SU-DHL-6 (cell line): ENCODE measurements at regions not wholly inside any gene's neighbourhood (a gene's known extent, or its start where the extent isn't known, plus 50 kb on each side); places are given as distances from the start of the nearest gene placed in this dataset.

ENCODE experiments used
- CTCF ChIP-seq: fragments of 200-600 bp; sonication (generic); IDR thresholded peaks from one replicate; pipeline ENCODE4 v1.5.1; 2017; ENCODE audit warnings: antibody characterized with exemption, mild to moderate bottlenecking, low read length, moderate library complexity; ENCODE audit not compliant: insufficient read depth, poor library complexity, severe bottlenecking
- EZH2phosphoT487 ChIP-seq: fragments of 200-600 bp; sonication (generic), shearing (Covaris generic); conservative IDR thresholded peaks from 2 replicates; pipeline ENCODE4 v1.6.1; 2018; ENCODE audit warnings: mild to moderate bottlenecking, antibody characterized with exemption, low read length, moderate library complexity, mixed read lengths

- TF ChIP-seq CTCF, result no peak
- TF ChIP-seq EZH2phosphoT487, result no peak
These were observed 107.7 kb upstream of the JAG1 start for GRCh38 chr20:10781526-10781925.
